ENCODE measurements at regions not wholly inside any gene's neighbourhood (a gene's known extent, or its start where the extent isn't known, plus 50 kb on each side); places are given as distances from the start of the nearest gene placed in this dataset.

DNA sequence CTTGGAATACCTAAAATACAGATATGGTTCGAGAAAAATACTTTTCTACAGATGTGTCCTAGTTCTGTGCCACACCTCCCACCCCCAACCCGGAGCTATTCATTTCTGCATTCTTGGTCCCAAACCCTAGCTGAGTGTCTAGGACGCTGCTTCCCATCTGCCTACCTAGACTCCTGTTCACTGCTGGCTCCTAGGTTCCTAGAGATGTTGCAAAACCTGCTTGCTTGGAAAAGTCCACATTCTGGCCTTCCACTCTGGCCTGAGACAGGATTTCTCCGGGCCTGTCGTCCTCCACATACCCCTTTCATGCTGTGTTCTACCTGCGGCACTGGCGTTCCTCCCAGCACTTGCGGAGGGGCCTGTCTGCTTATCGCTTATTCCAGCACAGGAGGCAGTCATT lies 165.8 kb upstream of the CTTNBP2NL start:
- TF ChIP-seq, protein P1, sequence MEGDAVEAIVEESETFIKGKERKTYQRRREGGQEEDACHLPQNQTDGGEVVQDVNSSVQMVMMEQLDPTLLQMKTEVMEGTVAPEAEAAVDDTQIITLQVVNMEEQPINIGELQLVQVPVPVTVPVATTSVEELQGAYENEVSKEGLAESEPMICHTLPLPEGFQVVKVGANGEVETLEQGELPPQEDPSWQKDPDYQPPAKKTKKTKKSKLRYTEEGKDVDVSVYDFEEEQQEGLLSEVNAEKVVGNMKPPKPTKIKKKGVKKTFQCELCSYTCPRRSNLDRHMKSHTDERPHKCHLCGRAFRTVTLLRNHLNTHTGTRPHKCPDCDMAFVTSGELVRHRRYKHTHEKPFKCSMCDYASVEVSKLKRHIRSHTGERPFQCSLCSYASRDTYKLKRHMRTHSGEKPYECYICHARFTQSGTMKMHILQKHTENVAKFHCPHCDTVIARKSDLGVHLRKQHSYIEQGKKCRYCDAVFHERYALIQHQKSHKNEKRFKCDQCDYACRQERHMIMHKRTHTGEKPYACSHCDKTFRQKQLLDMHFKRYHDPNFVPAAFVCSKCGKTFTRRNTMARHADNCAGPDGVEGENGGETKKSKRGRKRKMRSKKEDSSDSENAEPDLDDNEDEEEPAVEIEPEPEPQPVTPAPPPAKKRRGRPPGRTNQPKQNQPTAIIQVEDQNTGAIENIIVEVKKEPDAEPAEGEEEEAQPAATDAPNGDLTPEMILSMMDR (IDR thresholded peaks at IDR 0.05; ENCODE audit: poor library complexity): no peak
- TF ChIP-seq EZH2 (IDR thresholded peaks at IDR 0.05; ENCODE audit: borderline replicate concordance): no peak

Data from hepatocyte (in vitro differentiated cells).